K562 (cell line): ENCODE measurements at regions not wholly inside any gene's neighbourhood (a gene's known extent, or its start where the extent isn't known, plus 50 kb on each side); places are given as distances from the start of the nearest gene placed in this dataset.

Source experiments
- ARID3A ChIP-seq: IDR thresholded peaks from 2 replicates; pipeline ENCODE4 v1.6.1; 2012; ENCODE audit warnings: low read depth, low read length, improper control_type of control experiment, borderline replicate concordance
- BRCA1 ChIP-seq, 2 experiments: fragments of 450-650 bp in 1 of 2; sonication (generic) in 1 of 2; formaldehyde crosslinking in 1 of 2; IDR thresholded peaks; 2 replicates each; pipeline versions ENCODE4 v1.5.0 to v1.6.1; 2017 to 2020; ENCODE audit warnings: mild to moderate bottlenecking in 1 of 2, missing genetic modification reagents in 1 of 2
- CGGBP1 ChIP-seq: fragments of 250-450 bp; sonication (Bioruptor Pico); IDR thresholded peaks from 2 replicates; pipeline ENCODE4 v1.9.0; 2021; ENCODE audit warnings: mild to moderate bottlenecking
- HDGF ChIP-seq: fragments of 450-650 bp; IDR thresholded peaks from 2 replicates; pipeline ENCODE4 v1.6.1; 2016
- MITF ChIP-seq: IDR thresholded peaks from 2 replicates; pipeline ENCODE4 v1.6.1; 2014; ENCODE audit warnings: antibody characterized with exemption
- NFIX ChIP-seq: fragments of 250-450 bp; sonication (Bioruptor Pico); IDR thresholded peaks from 2 replicates; pipeline ENCODE4 v1.4.0; 2020; ENCODE audit warnings: low read depth, mild to moderate bottlenecking, moderate library complexity
- NFRKB ChIP-seq: fragments of 450-650 bp; IDR thresholded peaks from 2 replicates; pipeline ENCODE4 v1.6.1; 2016; ENCODE audit warnings: low read depth
- POLR2B ChIP-seq: fragments of 450-650 bp; IDR thresholded peaks from 2 replicates; pipeline ENCODE4 v1.6.1; 2018; ENCODE audit warnings: low read depth; ENCODE audit not compliant: partially characterized antibody
- PPARD ChIP-seq: fragments of 250-450 bp; sonication (Bioruptor Pico); IDR thresholded peaks from 2 replicates; pipeline ENCODE4 v1.8.0; 2022; ENCODE audit warnings: inconsistent platforms, mild to moderate bottlenecking, moderate library complexity
- PTBP1 ChIP-seq: fragments of 200-400 bp; formaldehyde crosslinking; IDR thresholded peaks from 2 replicates; pipeline ENCODE4 v1.6.1; 2017; ENCODE audit warnings: low read depth, low read length
- ZKSCAN8 ChIP-seq: fragments of 200-800 bp; sonication (Bioruptor generic); IDR thresholded peaks from 2 replicates; pipeline ENCODE4 v1.6.1; 2016; ENCODE audit warnings: missing genetic modification characterization, missing compliant biosample characterization
- ZNF354B ChIP-seq: fragments of 250-450 bp; sonication (Bioruptor Pico); IDR thresholded peaks from 2 replicates; pipeline ENCODE4 v1.4.0; 2020
- ZNF407 ChIP-seq: fragments of 450-650 bp; IDR thresholded peaks from 2 replicates; pipeline ENCODE4 v1.6.1; 2016; ENCODE audit warnings: low read depth
- ZNF445 ChIP-seq: fragments of 250-450 bp; sonication (Bioruptor Pico); IDR thresholded peaks from 2 replicates; pipeline ENCODE4 v1.4.0; 2020; ENCODE audit warnings: low read depth, mild to moderate bottlenecking, moderate library complexity
- ZNF511 ChIP-seq: sonication (generic); formaldehyde crosslinking; IDR thresholded peaks from 2 replicates; pipeline ENCODE4 v1.8.0; 2022; ENCODE audit warnings: mild to moderate bottlenecking, missing genetic modification reagents
- ZNF778 ChIP-seq: fragments of 450-650 bp; formaldehyde crosslinking; IDR thresholded peaks from 2 replicates; pipeline ENCODE4 v1.4.0; 2020; ENCODE audit warnings: mild to moderate bottlenecking, moderate library complexity

GRCh38 chr14:106203438-106203837 is 677.1 kb downstream of the TMEM121 start (continued):
- TF ChIP-seq ARID3A (no peak), MITF (no peak), PTBP1 (no peak), ZNF778 (CRISPR knock-in tag) (no peak), CGGBP1 (CRISPR knock-in tag) (no peak), HDGF (no peak), ZNF354B (CRISPR knock-in tag) (no peak), ZKSCAN8 (CRISPR knock-in tag) (no peak), NFRKB (no peak), ZNF407 (no peak), NFIX (CRISPR knock-in tag) (no peak), BRCA1 (IDR thresholded peaks at IDR 0.05) (no peak), BRCA1 (CRISPR knock-in tag; IDR thresholded peaks at IDR 0.05) (no peak), ZNF445 (no peak), PPARD (CRISPR knock-in tag) (no peak), POLR2B (no peak), ZNF511 (CRISPR knock-in tag) (no peak)
